ENCODE measurements at regions not wholly inside any gene's neighbourhood (a gene's known extent, or its start where the extent isn't known, plus 50 kb on each side); places are given as distances from the start of the nearest gene placed in this dataset.

GRCh38 chr7:54069843-54070242 is 472.3 kb upstream of the VSTM2A start:
- TF ChIP-seq BCL3 (IDR thresholded peaks at IDR 0.05; ENCODE audit: borderline replicate concordance, insufficient read depth, low read depth, low read length, poor library complexity, severe bottlenecking): no peak
- no peak for TF ChIP-seq REST (IDR thresholded peaks at IDR 0.05; ENCODE audit: low read depth, low read length)
- TF ChIP-seq BMI1 (IDR thresholded peaks at IDR 0.05; ENCODE audit: borderline replicate concordance): no peak
- no peak for TF ChIP-seq ZNF217 (IDR thresholded peaks at IDR 0.05)
- no peak for TF ChIP-seq CTCF (IDR thresholded peaks at IDR 0.05 in 2 of 3, conservative IDR thresholded peaks at IDR 0.05 in 1 of 3; ENCODE audit: control insufficient read depth in 2 of 3, extremely low read depth in 1 of 3, insufficient read depth in 1 of 3, low read depth in 3 of 3, low read length in 3 of 3)
- TF ChIP-seq SPI1 (IDR thresholded peaks at IDR 0.05; ENCODE audit: borderline replicate concordance, insufficient read depth, low read depth, low read length): no peak
- no peak for TF ChIP-seq USF1 (IDR thresholded peaks at IDR 0.05; ENCODE audit: borderline replicate concordance, extremely low read length, insufficient read depth, low read depth, low read length)
- TF ChIP-seq JUND (IDR thresholded peaks at IDR 0.05; ENCODE audit: low read depth, low read length): no peak
- no peak for TF ChIP-seq RAD21 (IDR thresholded peaks at IDR 0.05; ENCODE audit: insufficient read depth, low read depth, low read length)
- TF ChIP-seq E2F4 (IDR thresholded peaks at IDR 0.05; ENCODE audit: low read depth, low read length): no peak
- no peak for TF ChIP-seq BRCA1 (IDR thresholded peaks at IDR 0.05; ENCODE audit: low read depth, low read length)
- no peak for TF ChIP-seq RFX5 (IDR thresholded peaks at IDR 0.05; ENCODE audit: low read depth, low read length)
- no peak for TF ChIP-seq EZH2 (IDR thresholded peaks at IDR 0.05; ENCODE audit: borderline replicate concordance, control insufficient read depth, low read depth, low read length)
- TF ChIP-seq POLR2A (IDR thresholded peaks at IDR 0.05; ENCODE audit: low read depth, low read length): no peak

All from GM12878 (cell line).